ENCODE measurements at regions not wholly inside any gene's neighbourhood (a gene's known extent, or its start where the extent isn't known, plus 50 kb on each side); places are given as distances from the start of the nearest gene placed in this dataset.
"Not testable (repeated sequence)": the region's sequence is repeated elsewhere in the genome, so short reads cannot be mapped to it uniquely, and the experiment has no call there.

DNA sequence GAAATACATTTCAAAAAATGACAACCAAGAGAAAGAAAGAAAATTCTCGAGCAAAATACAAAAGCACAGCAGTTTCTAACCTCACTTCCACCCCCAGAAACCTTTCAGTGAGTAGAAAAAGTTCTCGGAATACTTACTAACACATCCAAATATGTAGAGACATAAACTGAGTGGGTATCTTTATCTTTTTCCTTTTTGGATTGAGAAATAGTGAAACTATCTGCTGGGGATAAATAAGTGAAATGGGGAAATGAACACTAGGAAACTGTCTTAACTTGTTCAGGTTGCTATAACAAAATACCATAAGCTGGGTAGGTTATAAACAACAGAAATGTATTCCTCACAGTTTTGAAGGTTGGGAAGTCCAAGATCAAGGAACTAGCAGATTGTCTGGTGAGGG is 72.0 kb downstream of the VCAM1 start:
- Histone ChIP-seq H3K27ac (ENCODE audit: low read length) (no peak overlapping the region), H3K36me3 (ENCODE audit: insufficient read depth, low read depth, low read length) (no peaks in the 10 kb centered on the region), H3K27me3 (ENCODE audit: insufficient read depth, low read length) (no peaks in the 10 kb centered on the region), H3K9me3 (ENCODE audit: insufficient read depth, low read depth, low read length) (no peaks in the 10 kb centered on the region), H3K9ac (ENCODE audit: low read depth, low read length) (no peak overlapping the region), H3K4me1 (ENCODE audit: insufficient read depth, low read length) (peaks cover 12% of the 10 kb centered on the region), H3K4me3 (ENCODE audit: low read length) (no peak overlapping the region)

GRCh38 chr1:100793659-100794058 is 74.1 kb downstream of the VCAM1 start:
- H3K9ac ChIP-seq (ENCODE audit: low read depth, low read length), result no peak overlapping the region
- H3K4me1 ChIP-seq (ENCODE audit: insufficient read depth, low read length), result peaks cover 12% of the 10 kb centered on the region
- no peaks in the 10 kb centered on the region for H3K36me3 ChIP-seq (ENCODE audit: insufficient read depth, low read depth, low read length)
- H3K27me3 ChIP-seq (ENCODE audit: insufficient read depth, low read length), result no peaks in the 10 kb centered on the region
- no peaks in the 10 kb centered on the region for H3K9me3 ChIP-seq (ENCODE audit: insufficient read depth, low read depth, low read length)
- H3K27ac ChIP-seq (ENCODE audit: low read length), result no peak overlapping the region
- H3K4me3 ChIP-seq (ENCODE audit: low read length), result no peak overlapping the region

DNA sequence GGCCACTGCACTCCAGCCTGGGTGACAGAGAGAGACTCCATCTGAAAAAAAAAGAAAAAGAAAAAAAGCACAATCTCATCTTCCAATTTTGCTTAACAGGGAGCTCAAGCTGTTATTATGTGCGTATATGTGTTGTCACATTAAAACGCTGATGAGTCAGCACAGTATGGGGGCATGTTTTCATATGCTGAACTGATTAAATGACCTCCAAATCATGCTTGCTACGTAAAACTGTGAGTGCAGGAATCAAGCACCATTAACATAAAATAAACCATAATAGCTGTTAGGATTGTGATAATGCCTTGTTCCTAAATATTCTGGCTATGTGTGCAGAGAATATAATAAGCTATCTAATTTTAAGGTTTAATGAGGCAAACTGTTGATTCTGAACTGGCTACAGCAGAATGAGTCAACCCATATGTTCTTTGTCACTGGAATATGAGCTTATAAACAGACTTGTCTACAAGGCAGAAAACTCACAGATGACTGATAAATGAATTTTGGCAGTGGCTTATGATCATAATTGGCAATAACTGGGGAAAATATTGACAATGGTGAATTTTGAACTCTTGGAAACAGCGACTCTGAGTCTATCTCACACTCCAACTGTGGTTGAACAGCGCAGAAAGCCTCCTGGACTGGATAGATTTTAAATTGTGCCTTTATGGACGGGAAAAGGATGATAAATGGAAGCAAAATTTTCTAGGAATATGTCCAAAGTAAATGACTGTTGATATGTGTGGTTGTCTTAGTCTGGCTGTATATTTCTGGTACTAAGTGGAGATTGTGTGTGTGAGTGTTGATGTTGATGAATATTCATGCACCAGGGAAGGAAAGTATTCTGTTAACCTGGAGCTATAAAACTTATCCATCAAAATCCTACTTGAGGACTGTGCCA is 75.5 kb downstream of the VCAM1 start:
- Histone ChIP-seq H3K27me3 (ENCODE audit: insufficient read depth, low read length) (no peaks in the 10 kb centered on the region), H3K36me3 (ENCODE audit: insufficient read depth, low read depth, low read length) (no peaks in the 10 kb centered on the region), H3K4me3 (ENCODE audit: low read length) (no peak overlapping the region), H3K27ac (ENCODE audit: low read length) (no peak overlapping the region), H3K4me1 (ENCODE audit: insufficient read depth, low read length) (peaks cover 12% of the 10 kb centered on the region), H3K9me3 (ENCODE audit: insufficient read depth, low read depth, low read length) (no peaks in the 10 kb centered on the region), H3K9ac (ENCODE audit: low read depth, low read length) (no peak overlapping the region)

DNA sequence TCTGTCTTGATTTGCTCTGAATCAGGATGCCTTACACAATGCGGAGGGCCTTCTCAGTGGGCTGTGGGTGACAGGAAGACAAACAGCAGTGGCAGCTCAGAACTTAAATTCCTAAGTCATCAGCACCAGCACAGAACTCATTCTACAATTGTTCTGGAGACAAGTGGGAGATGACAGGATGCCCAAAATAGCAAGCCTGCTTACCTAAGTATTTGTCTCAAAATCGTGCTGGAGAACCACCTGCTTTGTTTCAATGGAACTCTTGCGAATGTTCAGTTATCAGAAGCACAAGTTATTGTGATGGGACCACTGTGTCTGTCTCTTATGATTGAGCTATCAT is 76.1 kb downstream of the VCAM1 start:
- no peaks in the 10 kb centered on the region for H3K9me3 ChIP-seq (ENCODE audit: insufficient read depth, low read depth, low read length)
- no peak overlapping the region for H3K27ac ChIP-seq (ENCODE audit: low read length)
- H3K27me3 ChIP-seq (ENCODE audit: insufficient read depth, low read length), result no peaks in the 10 kb centered on the region
- H3K4me3 ChIP-seq (ENCODE audit: low read length), result no peak overlapping the region
- no peaks in the 10 kb centered on the region for H3K36me3 ChIP-seq (ENCODE audit: insufficient read depth, low read depth, low read length)
- peaks cover 12% of the 10 kb centered on the region for H3K4me1 ChIP-seq (ENCODE audit: insufficient read depth, low read length)
- no peak overlapping the region for H3K9ac ChIP-seq (ENCODE audit: low read depth, low read length)

GRCh38 chr1:100796046-100796445 is 76.5 kb downstream of the VCAM1 start:
- peaks cover 12% of the 10 kb centered on the region for H3K4me1 ChIP-seq (ENCODE audit: insufficient read depth, low read length)
- H3K4me3 ChIP-seq (ENCODE audit: low read length), result no peak overlapping the region
- no peak overlapping the region for H3K27ac ChIP-seq (ENCODE audit: low read length)
- no peak overlapping the region for H3K9ac ChIP-seq (ENCODE audit: low read depth, low read length)
- H3K9me3 ChIP-seq (ENCODE audit: insufficient read depth, low read depth, low read length), result no peaks in the 10 kb centered on the region; the same call in 1 of the 2 replicates
- H3K27me3 ChIP-seq (ENCODE audit: insufficient read depth, low read length), result no peaks in the 10 kb centered on the region
- no peaks in the 10 kb centered on the region for H3K36me3 ChIP-seq (ENCODE audit: insufficient read depth, low read depth, low read length)

GRCh38 chr1:100799548-100799947 is 80.0 kb downstream of the VCAM1 start:
- H3K4me1 ChIP-seq (ENCODE audit: insufficient read depth, low read length), result peaks cover 7% of the 10 kb centered on the region; the same call in 1 of the 2 replicates

GRCh38 chr1:100799954-100800612 is 80.5 kb downstream of the VCAM1 start:
- H3K4me3 ChIP-seq (ENCODE audit: low read length), result no peak overlapping the region
- peaks cover 3% of the 10 kb centered on the region for H3K9me3 ChIP-seq (ENCODE audit: insufficient read depth, low read depth, low read length)
- no peak overlapping the region for H3K9ac ChIP-seq (ENCODE audit: low read depth, low read length)
- H3K27ac ChIP-seq (ENCODE audit: low read length), result no peak overlapping the region
- H3K27me3 ChIP-seq (ENCODE audit: insufficient read depth, low read length), result no peaks in the 10 kb centered on the region
- no peaks in the 10 kb centered on the region for H3K36me3 ChIP-seq (ENCODE audit: insufficient read depth, low read depth, low read length)
- H3K4me1 ChIP-seq (ENCODE audit: insufficient read depth, low read length), result peaks cover 2% of the 10 kb centered on the region; the same call in 1 of the 2 replicates

More at GRCh38 chr1:100799548-100799947, 80.0 kb downstream of the VCAM1 start:
- Histone ChIP-seq H3K9me3 (ENCODE audit: insufficient read depth, low read depth, low read length) (peaks cover 3% of the 10 kb centered on the region), H3K9ac (ENCODE audit: low read depth, low read length) (no peak overlapping the region), H3K27me3 (ENCODE audit: insufficient read depth, low read length) (no peaks in the 10 kb centered on the region), H3K36me3 (ENCODE audit: insufficient read depth, low read depth, low read length) (no peaks in the 10 kb centered on the region), H3K27ac (ENCODE audit: low read length) (no peak overlapping the region), H3K4me3 (ENCODE audit: low read length) (no peak overlapping the region)

GRCh38 chr1:100801256-100801655 is 81.7 kb downstream of the VCAM1 start:
- H3K36me3 ChIP-seq (ENCODE audit: insufficient read depth, low read depth, low read length); H3K4me3 ChIP-seq (ENCODE audit: low read length); H3K27ac ChIP-seq (ENCODE audit: low read length); H3K9ac ChIP-seq (ENCODE audit: low read depth, low read length); H3K9me3 ChIP-seq (ENCODE audit: insufficient read depth, low read depth, low read length); H3K4me1 ChIP-seq (ENCODE audit: insufficient read depth, low read length); H3K27me3 ChIP-seq (ENCODE audit: insufficient read depth, low read length): not testable (repeated sequence)

DNA sequence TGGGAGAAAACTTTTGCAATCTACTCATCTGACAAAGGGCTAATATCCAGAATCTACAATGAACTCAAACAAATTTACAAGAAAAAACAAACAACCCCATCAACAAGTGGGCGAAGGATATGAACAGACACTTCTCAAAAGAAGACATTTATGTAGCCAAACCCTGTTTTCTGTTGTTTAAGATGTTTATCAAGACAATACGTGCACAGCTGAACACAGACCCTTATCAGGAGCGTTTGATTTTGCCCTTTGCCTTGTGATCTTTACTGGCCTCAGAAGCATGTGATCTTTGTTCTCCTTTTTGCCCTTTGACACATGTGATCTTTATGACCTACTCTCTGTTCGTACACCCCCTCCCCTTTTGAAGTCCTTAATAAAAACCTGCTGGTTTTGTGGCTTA is 83.7 kb downstream of the VCAM1 start:
- not testable (repeated sequence) for H3K27ac ChIP-seq (ENCODE audit: low read length); H3K4me3 ChIP-seq (ENCODE audit: low read length); H3K4me1 ChIP-seq (ENCODE audit: insufficient read depth, low read length); H3K36me3 ChIP-seq (ENCODE audit: insufficient read depth, low read depth, low read length); H3K27me3 ChIP-seq (ENCODE audit: insufficient read depth, low read length); H3K9ac ChIP-seq (ENCODE audit: low read depth, low read length); H3K9me3 ChIP-seq (ENCODE audit: insufficient read depth, low read depth, low read length)

- Histone ChIP-seq H3K27ac (ENCODE audit: low read length) (no peak overlapping the region), H3K27me3 (ENCODE audit: insufficient read depth, low read length) (no peaks in the 10 kb centered on the region), H3K9ac (ENCODE audit: low read depth, low read length) (no peak overlapping the region), H3K36me3 (ENCODE audit: insufficient read depth, low read depth, low read length) (no peaks in the 10 kb centered on the region), H3K9me3 (ENCODE audit: insufficient read depth, low read depth, low read length) (no peaks in the 10 kb centered on the region), H3K4me3 (ENCODE audit: low read length) (no peak overlapping the region), H3K4me1 (ENCODE audit: insufficient read depth, low read length) (no peaks in the 10 kb centered on the region)
These were observed 87.1 kb downstream of the VCAM1 start for GRCh38 chr1:100806601-100807000.

- Histone ChIP-seq H3K4me3 (ENCODE audit: low read length) (no peak overlapping the region), H3K36me3 (ENCODE audit: insufficient read depth, low read depth, low read length) (no peaks in the 10 kb centered on the region), H3K27me3 (ENCODE audit: insufficient read depth, low read length) (no peaks in the 10 kb centered on the region), H3K9me3 (ENCODE audit: insufficient read depth, low read depth, low read length) (no peaks in the 10 kb centered on the region), H3K27ac (ENCODE audit: low read length) (no peak overlapping the region), H3K9ac (ENCODE audit: low read depth, low read length) (no peak overlapping the region), H3K4me1 (ENCODE audit: insufficient read depth, low read length) (no peaks in the 10 kb centered on the region)
These were observed 84.3 kb downstream of the EXTL2 start for GRCh38 chr1:100810360-100810759.

DNA sequence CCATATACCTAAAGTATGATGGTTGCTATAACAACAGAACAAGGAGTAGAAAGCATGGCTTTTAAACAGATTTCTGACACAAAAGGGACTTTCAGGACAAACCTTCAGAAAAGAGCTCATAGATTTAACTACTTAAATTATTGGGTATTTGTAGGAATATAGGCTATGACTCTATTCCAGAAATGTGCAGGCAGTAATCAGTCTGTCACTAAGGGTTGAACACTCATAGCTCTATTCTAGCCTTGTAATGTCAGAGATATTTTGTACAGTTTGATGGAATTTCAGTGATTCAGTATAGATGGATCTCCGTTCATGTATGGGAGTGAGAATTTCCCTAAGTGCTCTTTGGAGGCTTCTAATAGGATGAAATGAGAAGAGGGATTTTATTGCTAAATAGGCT is 82.8 kb downstream of the EXTL2 start:
- Histone ChIP-seq H3K27ac (ENCODE audit: low read length) (no peak overlapping the region), H3K27me3 (ENCODE audit: insufficient read depth, low read length) (no peaks in the 10 kb centered on the region), H3K36me3 (ENCODE audit: insufficient read depth, low read depth, low read length) (no peaks in the 10 kb centered on the region), H3K4me1 (ENCODE audit: insufficient read depth, low read length) (no peaks in the 10 kb centered on the region), H3K9ac (ENCODE audit: low read depth, low read length) (no peak overlapping the region), H3K9me3 (ENCODE audit: insufficient read depth, low read depth, low read length) (no peaks in the 10 kb centered on the region), H3K4me3 (ENCODE audit: low read length) (no peak overlapping the region)
